ENCODE measurements at regions not wholly inside any gene's neighbourhood (a gene's known extent, or its start where the extent isn't known, plus 50 kb on each side); places are given as distances from the start of the nearest gene placed in this dataset.

- no peak overlapping the region for H3T11ph ChIP-seq (ENCODE audit: low read length)
- peaks cover 4 to 7% of the 10 kb centered on the region in 2 experiments; a peak in 3 of 5 replicates for H3K9me3 Mint-ChIP-seq
- H2BK12ac ChIP-seq (ENCODE audit: insufficient read length, low read depth, low read length) = no peak overlapping the region
- no peak overlapping the region for H2BK20ac ChIP-seq (ENCODE audit: low read depth, low read length, poor library complexity, severe bottlenecking)
- no peak for TF ChIP-seq CTCF (conservative IDR thresholded peaks at IDR 0.05)
- no peaks in the 10 kb centered on the region for H3K79me1 ChIP-seq (ENCODE audit: insufficient read depth, low read depth, low read length, poor library complexity, severe bottlenecking)
- no peaks in the 10 kb centered on the region for H3K4me1 Mint-ChIP-seq
- no peak overlapping the region for H3K27ac Mint-ChIP-seq
- no peaks in the 10 kb centered on the region for H3K9me3 ChIP-seq (ENCODE audit: control insufficient read depth, low read depth, low read length)
- H2AFZ ChIP-seq (ENCODE audit: low read length) = no peak overlapping the region
- no peak overlapping the region for H3K4me3 Mint-ChIP-seq
- H3K27me3 Mint-ChIP-seq (ENCODE audit: low read depth) = no peaks in the 10 kb centered on the region
- no peak overlapping the region for H3K27ac ChIP-seq (ENCODE audit: insufficient read length, low read depth, low read length)
- peaks cover 0 to 4% (median 2%) of the 10 kb centered on the region in 3 experiments; a peak in 3 of 7 replicates for H3K36me3 Mint-ChIP-seq (ENCODE audit: insufficient read depth in 1 of 3, low read depth in 3 of 3)
- no peaks in the 10 kb centered on the region for H4K20me1 ChIP-seq (ENCODE audit: control insufficient read depth, insufficient read depth, insufficient read length)
- H2BK15ac ChIP-seq (ENCODE audit: low read depth, low read length) = no peak overlapping the region
- DNase-seq = no peak
- no peak overlapping the region for H2BK5ac ChIP-seq (ENCODE audit: insufficient read length, low read length)
- no peak overlapping the region for H3K18ac ChIP-seq (ENCODE audit: insufficient read length, low read depth, low read length)
- no peaks in the 10 kb centered on the region for H3K23me2 ChIP-seq (ENCODE audit: insufficient read length, low read depth, low read length, poor library complexity, severe bottlenecking)
- no peaks in the 10 kb centered on the region for H3K4me1 ChIP-seq (ENCODE audit: insufficient read depth, low read length)
- no peak overlapping the region for H3K14ac ChIP-seq (ENCODE audit: insufficient read depth, low read length)
- no peak overlapping the region for H4K91ac ChIP-seq (ENCODE audit: insufficient read length, low read depth, low read length)
- H3K9ac ChIP-seq (ENCODE audit: extremely low read depth, insufficient read length, low read length) = no peak overlapping the region
- no peak overlapping the region for H2AK5ac ChIP-seq (ENCODE audit: insufficient read length, low read length)
- no peak overlapping the region for H2BK120ac ChIP-seq (ENCODE audit: low read depth, low read length, poor library complexity, severe bottlenecking)
- H3K23ac ChIP-seq (ENCODE audit: insufficient read length, low read depth, low read length) = no peak overlapping the region
- H4K5ac ChIP-seq (ENCODE audit: insufficient read length, low read depth, low read length) = no peak overlapping the region
- H3K79me2 ChIP-seq (ENCODE audit: insufficient read depth, low read length) = no peaks in the 10 kb centered on the region
- H4K8ac ChIP-seq (replicated peaks; ENCODE audit: insufficient read length, low read depth, low read length) = no peak overlapping the region
- H3K4ac ChIP-seq (ENCODE audit: low read depth, low read length) = no peak overlapping the region
- no peak overlapping the region for H3K56ac ChIP-seq (ENCODE audit: insufficient read length, low read depth, low read length)
- WGBS (ENCODE audit: extremely low coverage, insufficient read length, low lambda C conversion rate) = no CpG with 5 or more reads among the region's 2 CpGs
- H3K27me3 ChIP-seq (ENCODE audit: insufficient read depth, low read length) = no peaks in the 10 kb centered on the region
- H3K4me2 ChIP-seq (ENCODE audit: insufficient read depth, insufficient read length, low read length) = no peak overlapping the region
Observed at GRCh38 chr3:20898962-20899361, 713.0 kb upstream of the SGO1 start.

All from H9 (cell line).